SK-N-SH (cell line): ENCODE measurements at regions not wholly inside any gene's neighbourhood (a gene's known extent, or its start where the extent isn't known, plus 50 kb on each side); places are given as distances from the start of the nearest gene placed in this dataset.

Source experiments
- CTCF ChIA-PET: fragments of 300-600, 350-600 bp; formaldehyde crosslinking; extraction: SDS; loops from one replicate; lab custom pipeline; 2021; lab: Yijun Ruan, JAX
- POLR2A ChIA-PET: fragments of 350-600 bp; sonication (Branson Sonifier 250); formaldehyde crosslinking; extraction: SDS; loops from one replicate; lab custom pipeline; 2020; ENCODE audit warnings: antibody characterized with exemption, inconsistent platforms; lab: Yijun Ruan, JAX
- DNase-seq: peaks from one replicate; pipeline ENCODE4 v3.0.0; 2012
- H2AFZ ChIP-seq: fragments of 200-600 bp; sonication (generic); 2 replicates; pipeline ENCODE4 v1.8.1; 2016; ENCODE audit warnings: antibody characterized with exemption, mild to moderate bottlenecking, low read depth
- H3F3A ChIP-seq: fragments of 200-600 bp; sonication (generic); replicated peaks from 2 replicates; pipeline ENCODE3; 2016; ENCODE audit warnings: antibody characterized with exemption, mild to moderate bottlenecking; ENCODE audit not compliant: insufficient read depth
- H3K27ac ChIP-seq, 2 experiments: fragments of 200-500 bp in 1 of 2; fragments of 200-600 bp in 1 of 2; sonication (Bioruptor generic) in 1 of 2; sonication (generic), shearing (Covaris generic) in 1 of 2; 2 replicates each; pipeline versions ENCODE4 v1.5.1 to v1.6.1; 2014 to 2016; ENCODE audit warnings: low read depth in 2 of 2, inconsistent platforms in 1 of 2, low read length in 1 of 2, mild to moderate bottlenecking in 1 of 2, mixed read lengths in 1 of 2
- H3K27me3 ChIP-seq: fragments of 200-600 bp; sonication (generic), shearing (Covaris generic); 2 replicates; pipeline ENCODE4 v1.6.1; 2016; ENCODE audit warnings: mixed run types; ENCODE audit not compliant: insufficient read depth
- H3K36me3 ChIP-seq, 2 experiments: fragments of 200-500 bp in 1 of 2; fragments of 200-600 bp in 1 of 2; sonication (Bioruptor generic) in 1 of 2; sonication (generic) in 1 of 2; replicated peaks in 1 of 2; 2 replicates each; pipeline versions ENCODE3 to v1.5.1; 2014 to 2016; ENCODE audit warnings: low read length in 1 of 2, mild to moderate bottlenecking in 1 of 2; ENCODE audit not compliant: insufficient read depth in 2 of 2, control insufficient read depth in 1 of 2
- H3K4me1 ChIP-seq, 2 experiments: fragments of 200-500 bp in 1 of 2; fragments of 200-600 bp in 1 of 2; sonication (Bioruptor generic) in 1 of 2; sonication (generic), shearing (Covaris generic) in 1 of 2; 2 replicates each; pipeline versions ENCODE4 v1.5.1 to v1.6.1; 2014 to 2016; ENCODE audit warnings: low read depth in 1 of 2, low read length in 1 of 2, mixed run types in 1 of 2; ENCODE audit not compliant: insufficient read depth in 2 of 2, control insufficient read depth in 1 of 2
- H3K4me2 ChIP-seq: fragments of 200-600 bp; sonication (generic), shearing (Covaris generic); 2 replicates; pipeline ENCODE4 v1.6.1; 2017; ENCODE audit warnings: mixed run types
- H3K4me3 ChIP-seq, 2 experiments: fragments of 200-500 bp in 1 of 2; fragments of 200-600 bp in 1 of 2; sonication (Bioruptor generic) in 1 of 2; sonication (generic), shearing (Covaris generic) in 1 of 2; 2 replicates each; pipeline versions ENCODE4 v1.5.1 to v1.8.1; 2014 to 2016; ENCODE audit warnings: low read depth in 2 of 2, inconsistent platforms in 1 of 2, low read length in 1 of 2, mild to moderate bottlenecking in 1 of 2, mixed read lengths in 1 of 2, moderate library complexity in 1 of 2
- H3K79me2 ChIP-seq: fragments of 200-600 bp; sonication (generic); 2 replicates; pipeline ENCODE4 v1.8.1; 2017; ENCODE audit warnings: mild to moderate bottlenecking; ENCODE audit not compliant: insufficient read depth
- H3K9ac ChIP-seq: fragments of 200-600 bp; sonication (generic); 2 replicates; pipeline ENCODE4 v1.6.1; 2017; ENCODE audit warnings: mixed run types
- H3K9me2 ChIP-seq: fragments of 200-600 bp; sonication (generic); 2 replicates; pipeline ENCODE4 v1.6.1; 2017; ENCODE audit warnings: mixed run types
- H3K9me3 ChIP-seq: fragments of 200-600 bp; sonication (generic); 2 replicates; pipeline ENCODE4 v1.6.1; 2017; ENCODE audit warnings: mixed run types, mild to moderate bottlenecking, moderate library complexity
- H4K20me1 ChIP-seq: fragments of 200-600 bp; sonication (generic); 2 replicates; pipeline ENCODE4 v1.6.1; 2017; ENCODE audit warnings: mild to moderate bottlenecking, mixed run types; ENCODE audit not compliant: insufficient read depth
- CTCF ChIP-seq: fragments of 200-600 bp; sonication (generic); IDR thresholded peaks from 2 replicates; pipeline ENCODE4 v1.6.1; 2017; ENCODE audit warnings: antibody characterized with exemption, mild to moderate bottlenecking, moderate library complexity
- ELF1 ChIP-seq: IDR thresholded peaks from 2 replicates; pipeline ENCODE4 v1.4.0; 2012
- EP300 ChIP-seq, 2 experiments: IDR thresholded peaks; 2 replicates each; pipeline versions ENCODE4 v1.4.0 to v1.6.1; 2012; ENCODE audit warnings: borderline replicate concordance in 1 of 2, low read depth in 1 of 2, low read length in 1 of 2
- FOXJ3 ChIP-seq: sonication (generic); formaldehyde crosslinking; IDR thresholded peaks from 2 replicates; pipeline ENCODE4 v1.5.1; 2020; ENCODE audit warnings: mild to moderate bottlenecking, missing genetic modification reagents
- GABPA ChIP-seq: IDR thresholded peaks from 2 replicates; pipeline ENCODE4 v1.4.0; 2012; ENCODE audit warnings: low read depth, mild to moderate bottlenecking
- GATA2 ChIP-seq: sonication (generic); formaldehyde crosslinking; IDR thresholded peaks from 2 replicates; pipeline ENCODE4 v1.5.0; 2020; ENCODE audit warnings: mild to moderate bottlenecking, missing genetic modification reagents
- JUND ChIP-seq: IDR thresholded peaks from 2 replicates; pipeline ENCODE4 v1.4.0; 2012
- MEF2A ChIP-seq: IDR thresholded peaks from 2 replicates; pipeline ENCODE4 v1.4.0; 2012; ENCODE audit warnings: low read depth, borderline replicate concordance
- MXI1 ChIP-seq: IDR thresholded peaks from 2 replicates; pipeline ENCODE4 v1.6.1; 2012; ENCODE audit warnings: mild to moderate bottlenecking, low read depth, low read length, improper control_type of control experiment
- NFIC ChIP-seq: IDR thresholded peaks from 2 replicates; pipeline ENCODE4 v1.4.0; 2012; ENCODE audit warnings: borderline replicate concordance
- PBX3 ChIP-seq: IDR thresholded peaks from 2 replicates; pipeline ENCODE4; 2012
- RAD21 ChIP-seq: IDR thresholded peaks from 2 replicates; pipeline ENCODE4 v1.6.1; 2012; ENCODE audit warnings: mild to moderate bottlenecking, low read length
- RFX5 ChIP-seq: IDR thresholded peaks from 2 replicates; pipeline ENCODE4 v1.6.1; 2012; ENCODE audit warnings: mild to moderate bottlenecking, improper control_type of control experiment, low read length
- RXRA ChIP-seq: IDR thresholded peaks from 2 replicates; pipeline ENCODE4 v1.4.0; 2012; ENCODE audit warnings: low read depth, mild to moderate bottlenecking, borderline replicate concordance
- SIN3A ChIP-seq: IDR thresholded peaks from 2 replicates; pipeline ENCODE4 v1.6.1; 2012; ENCODE audit warnings: low read depth, mild to moderate bottlenecking, low read length, moderate library complexity, borderline replicate concordance
- SMC3 ChIP-seq: IDR thresholded peaks from 2 replicates; pipeline ENCODE4 v1.6.1; 2012; ENCODE audit warnings: low read depth, low read length, improper control_type of control experiment
- TAF1 ChIP-seq: IDR thresholded peaks from 2 replicates; pipeline ENCODE4 v1.6.1; 2012; ENCODE audit warnings: low read depth, mild to moderate bottlenecking, low read length, moderate library complexity, borderline replicate concordance
- TCF12 ChIP-seq: IDR thresholded peaks from 2 replicates; pipeline ENCODE4 v1.4.0; 2012
- TEAD4 ChIP-seq: IDR thresholded peaks from 2 replicates; pipeline ENCODE4 v1.4.0; 2012; ENCODE audit warnings: mild to moderate bottlenecking, borderline replicate concordance; ENCODE audit not compliant: insufficient read depth
- USF1 ChIP-seq: IDR thresholded peaks from 2 replicates; pipeline ENCODE4 v1.4.0; 2012; ENCODE audit warnings: low read depth, borderline replicate concordance
- USF2 ChIP-seq: fragments of 150-350 bp; IDR thresholded peaks from 2 replicates; pipeline ENCODE4 v1.6.1; 2017; ENCODE audit warnings: antibody characterized with exemption, low read length, low read depth, borderline replicate concordance
- YY1 ChIP-seq: IDR thresholded peaks from 2 replicates; pipeline ENCODE4 v1.4.0; 2012; ENCODE audit warnings: low read depth, mild to moderate bottlenecking
- ZBTB33 ChIP-seq: IDR thresholded peaks from 2 replicates; pipeline ENCODE4 v1.4.0; 2012; ENCODE audit warnings: low read depth, borderline replicate concordance
- WGBS: methylation state at CpG from one replicate; pipeline ENCODE4 v1.1.6; 2017; ENCODE audit warnings: low lambda C conversion rate; 5-methylcytosine and 5-hydroxymethylcytosine counted together

- no peak for TF ChIP-seq PBX3
- no peak for TF ChIP-seq FOXJ3 (CRISPR knock-in tag)
- no peak for TF ChIP-seq MEF2A
- no peak for TF ChIP-seq TEAD4
Observed at GRCh38 chr7:153537271-153537670, 514.9 kb upstream of the DPP6 start (continued).

- no peak for DNase-seq
- Histone ChIP-seq H3K9ac (no peak overlapping the region), H3K27me3 (no peaks in the 10 kb centered on the region), H3F3A (no peaks in the 10 kb centered on the region), H3K36me3 (no peaks in the 10 kb centered on the region), H3K4me1 (no peaks in the 10 kb centered on the region), H3K4me3 (no peak overlapping the region), H3K79me2 (no peaks in the 10 kb centered on the region), H4K20me1 (no peaks in the 10 kb centered on the region), H3K4me2 (no peak overlapping the region), H3K9me2 (no peaks in the 10 kb centered on the region), H3K27ac (no peak overlapping the region), H2AFZ (no peak overlapping the region), H3K9me3 (peaks cover 8% of the 10 kb centered on the region; the same call in 1 of the 2 replicates)
- POLR2A ChIA-PET = no interaction called here
- 0% methylated on average over 2 of the region's 2 CpGs for WGBS
- CTCF ChIA-PET = no interaction called here
- no peak for TF ChIP-seq CTCF
- no peak for TF ChIP-seq SIN3A
- no peak for TF ChIP-seq GATA2 (CRISPR knock-in tag)
- TF ChIP-seq SMC3 = no peak
- TF ChIP-seq TAF1 = no peak
- no peak for TF ChIP-seq TCF12
- TF ChIP-seq ZBTB33 = no peak
- TF ChIP-seq ELF1 = no peak
- no peak for TF ChIP-seq EP300 (IDR thresholded peaks at IDR 0.05; ENCODE audit: borderline replicate concordance in 1 of 2, low read depth in 1 of 2, low read length in 1 of 2)
- TF ChIP-seq JUND = no peak
- no peak for TF ChIP-seq RFX5
- TF ChIP-seq MXI1 = no peak
- no peak for TF ChIP-seq RAD21
- TF ChIP-seq GABPA = no peak
- TF ChIP-seq NFIC = no peak
- no peak for TF ChIP-seq RXRA
- TF ChIP-seq USF1 = no peak
- TF ChIP-seq USF2 = no peak
- TF ChIP-seq YY1 = no peak
Observed at GRCh38 chr7:153541903-153542302, 510.3 kb upstream of the DPP6 start.
